Activated CD4-positive, alpha-beta T cell treated with anti-CD3 and anti-CD28 coated beads, Interleukin-2, amount 10 ng/mL, durations not matched to agents 7 days and 5 days (primary cell): ENCODE measurements at regions not wholly inside any gene's neighbourhood (a gene's known extent, or its start where the extent isn't known, plus 50 kb on each side); places are given as distances from the start of the nearest gene placed in this dataset.
"Not testable (repeated sequence)": the region's sequence is repeated elsewhere in the genome, so short reads cannot be mapped to it uniquely, and the experiment has no call there.

Experiments
- CTCF ChIA-PET: fragments of 350-600 bp; sonication (Branson Sonifier 250); formaldehyde crosslinking; loops from one replicate; lab custom pipeline; 2021; ENCODE audit warnings: antibody characterized with exemption; lab: Charles Lee
- POLR2A ChIA-PET: fragments of 350-600 bp; sonication (Branson Sonifier 250); formaldehyde crosslinking; loops from one replicate; lab custom pipeline; 2021; ENCODE audit warnings: antibody characterized with exemption; lab: Charles Lee
- DNase-seq: peaks from one replicate; pipeline ENCODE4 v3.0.0-alpha.2; 2020
- H3K27ac Mint-ChIP-seq: one replicate; pipeline ENCODE4 v1.8.0; 2021; ENCODE audit warnings: mild to moderate bottlenecking, moderate library complexity, mixed read lengths
- H3K27me3 Mint-ChIP-seq: one replicate; pipeline ENCODE4 v1.8.0; 2021; ENCODE audit warnings: mixed read lengths
- H3K36me3 Mint-ChIP-seq: one replicate; pipeline ENCODE4 v1.8.0; 2021; ENCODE audit warnings: low read depth, mixed read lengths
- H3K4me1 Mint-ChIP-seq: one replicate; pipeline ENCODE4 v1.8.0; 2021; ENCODE audit warnings: mixed read lengths
- H3K4me3 Mint-ChIP-seq: one replicate; pipeline ENCODE4 v1.8.0; 2021; ENCODE audit warnings: mild to moderate bottlenecking, moderate library complexity, mixed read lengths
- H3K9me3 Mint-ChIP-seq: one replicate; pipeline ENCODE4 v1.8.0; 2021; ENCODE audit warnings: mixed read lengths

- H3K27ac Mint-ChIP-seq, CTCF ChIA-PET, H3K36me3 Mint-ChIP-seq, H3K4me1 Mint-ChIP-seq, H3K27me3 Mint-ChIP-seq, H3K4me3 Mint-ChIP-seq, DNase-seq, POLR2A ChIA-PET: not testable (repeated sequence)
- peaks cover 41% of the 10 kb centered on the region for H3K9me3 Mint-ChIP-seq
Measured at GRCh38 chr22:12608454-12608853, 2919.5 kb upstream of the OR11H1 start.

- H3K27ac Mint-ChIP-seq, result no peak overlapping the region
- no peaks in the 10 kb centered on the region for H3K4me1 Mint-ChIP-seq
- H3K27me3 Mint-ChIP-seq, result no peaks in the 10 kb centered on the region
- H3K36me3 Mint-ChIP-seq, result no peaks in the 10 kb centered on the region
- no peak overlapping the region for H3K4me3 Mint-ChIP-seq
- H3K9me3 Mint-ChIP-seq, result peaks cover 40% of the 10 kb centered on the region
- ChIA-PET CTCF (no interaction called here), POLR2A (no interaction called here)
- DNase-seq, result no peak
Measured at GRCh38 chr22:12613199-12613598, 2914.8 kb upstream of the OR11H1 start.

DNA sequence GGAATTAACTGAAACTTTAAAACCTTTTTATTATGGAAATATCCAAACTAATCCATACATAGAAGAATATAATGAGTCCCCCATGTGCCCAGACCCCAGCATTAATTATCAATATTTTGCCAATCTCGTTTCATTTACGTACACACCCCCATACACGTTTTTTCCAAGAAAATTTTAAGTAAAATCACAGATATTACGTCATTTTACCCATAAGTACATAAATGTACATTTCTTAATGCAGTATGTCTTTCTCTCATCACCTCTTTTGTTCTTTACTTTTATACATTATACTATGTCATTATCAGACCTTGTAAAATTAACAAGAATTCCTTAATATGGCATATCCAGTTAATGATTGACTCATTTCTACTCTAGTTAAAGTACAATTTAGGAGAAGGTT, 2914.1 kb upstream of the OR11H1 start:
- CTCF ChIA-PET, H3K36me3 Mint-ChIP-seq, H3K4me3 Mint-ChIP-seq, POLR2A ChIA-PET, H3K27me3 Mint-ChIP-seq, H3K4me1 Mint-ChIP-seq, DNase-seq, H3K27ac Mint-ChIP-seq: not testable (repeated sequence)
- H3K9me3 Mint-ChIP-seq, result peaks cover 40% of the 10 kb centered on the region

DNA sequence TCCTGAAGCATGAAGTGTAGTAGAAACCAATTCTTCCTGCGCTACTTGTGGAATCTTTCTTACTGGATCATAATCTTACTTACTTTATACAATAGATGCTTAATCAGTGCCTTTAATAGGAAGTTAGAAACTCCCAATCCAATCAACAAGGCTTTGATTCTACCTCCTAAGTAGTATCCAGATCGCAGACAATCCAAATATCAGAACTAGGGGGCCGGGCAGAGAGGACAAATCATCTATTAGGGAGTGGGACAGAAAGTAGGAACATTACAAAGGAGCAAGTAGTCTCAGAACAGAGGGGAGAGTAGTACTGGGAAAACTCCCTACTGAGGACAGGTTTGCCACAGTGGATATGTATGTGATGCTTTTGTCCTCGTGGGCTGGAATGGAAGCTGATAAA, 2901.1 kb upstream of the OR11H1 start:
- H3K36me3 Mint-ChIP-seq, CTCF ChIA-PET, H3K4me3 Mint-ChIP-seq, POLR2A ChIA-PET, H3K4me1 Mint-ChIP-seq, DNase-seq, H3K27me3 Mint-ChIP-seq, H3K27ac Mint-ChIP-seq: not testable (repeated sequence)
- peaks cover 34% of the 10 kb centered on the region for H3K9me3 Mint-ChIP-seq

GRCh38 chr22:12629815-12630214, 2898.2 kb upstream of the OR11H1 start:
- POLR2A ChIA-PET, DNase-seq, CTCF ChIA-PET, H3K4me1 Mint-ChIP-seq, H3K4me3 Mint-ChIP-seq, H3K36me3 Mint-ChIP-seq, H3K27me3 Mint-ChIP-seq, H3K27ac Mint-ChIP-seq: not testable (repeated sequence)
- H3K9me3 Mint-ChIP-seq, result peaks cover 38% of the 10 kb centered on the region

GRCh38 chr22:12630965-12631364, 2897.0 kb upstream of the OR11H1 start:
- CTCF ChIA-PET, H3K36me3 Mint-ChIP-seq: not testable (repeated sequence)

DNA sequence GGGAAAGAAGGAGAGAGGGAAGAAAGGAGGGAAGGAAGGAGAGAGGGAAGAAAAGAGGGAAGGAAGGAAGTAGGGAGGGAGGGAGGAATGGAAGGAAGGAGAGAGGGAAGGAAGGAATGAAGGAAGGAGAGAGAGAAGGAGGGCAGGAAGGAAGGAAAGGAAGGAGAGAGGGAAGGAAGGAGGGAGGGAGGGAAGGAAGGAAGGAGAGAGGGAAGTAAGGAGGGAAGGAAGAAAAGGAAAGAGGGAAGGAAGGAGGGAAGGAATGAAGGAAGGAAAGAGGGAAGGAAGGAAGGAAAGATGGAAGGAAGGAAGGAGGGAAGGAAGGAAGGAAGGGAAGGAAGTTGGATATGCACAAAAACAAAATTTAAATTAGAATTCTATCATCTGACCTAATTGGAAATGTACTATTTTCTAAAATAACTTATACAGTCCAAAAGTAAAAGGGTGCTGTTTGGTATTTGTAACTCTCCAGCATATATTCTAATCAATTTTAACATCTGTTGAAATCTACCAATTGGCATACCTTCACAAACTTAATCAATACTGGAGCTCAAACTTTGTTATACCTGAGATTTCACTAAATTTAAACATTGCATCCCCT, 2890.3 kb upstream of the OR11H1 start:
- H3K36me3 Mint-ChIP-seq, H3K4me3 Mint-ChIP-seq, H3K27me3 Mint-ChIP-seq, CTCF ChIA-PET, DNase-seq, H3K4me1 Mint-ChIP-seq, H3K27ac Mint-ChIP-seq, POLR2A ChIA-PET: not testable (repeated sequence)
- H3K9me3 Mint-ChIP-seq, result peaks cover 56% of the 10 kb centered on the region

More at GRCh38 chr22:12630965-12631364, 2897.0 kb upstream of the OR11H1 start:
- H3K27me3 Mint-ChIP-seq, H3K27ac Mint-ChIP-seq, POLR2A ChIA-PET, H3K4me3 Mint-ChIP-seq, DNase-seq, H3K4me1 Mint-ChIP-seq: not testable (repeated sequence)
- H3K9me3 Mint-ChIP-seq, result peaks cover 48% of the 10 kb centered on the region

- H3K27ac Mint-ChIP-seq, POLR2A ChIA-PET, H3K4me3 Mint-ChIP-seq, H3K36me3 Mint-ChIP-seq, DNase-seq, H3K4me1 Mint-ChIP-seq, CTCF ChIA-PET, H3K27me3 Mint-ChIP-seq: not testable (repeated sequence)
- H3K9me3 Mint-ChIP-seq, result peaks cover 52% of the 10 kb centered on the region
Measured at GRCh38 chr22:12638319-12638718, 2889.7 kb upstream of the OR11H1 start.
